ENCODE measurements at regions not wholly inside any gene's neighbourhood (a gene's known extent, or its start where the extent isn't known, plus 50 kb on each side); places are given as distances from the start of the nearest gene placed in this dataset.
"Not testable (repeated sequence)": the region's sequence is repeated elsewhere in the genome, so short reads cannot be mapped to it uniquely, and the experiment has no call there.

DNA sequence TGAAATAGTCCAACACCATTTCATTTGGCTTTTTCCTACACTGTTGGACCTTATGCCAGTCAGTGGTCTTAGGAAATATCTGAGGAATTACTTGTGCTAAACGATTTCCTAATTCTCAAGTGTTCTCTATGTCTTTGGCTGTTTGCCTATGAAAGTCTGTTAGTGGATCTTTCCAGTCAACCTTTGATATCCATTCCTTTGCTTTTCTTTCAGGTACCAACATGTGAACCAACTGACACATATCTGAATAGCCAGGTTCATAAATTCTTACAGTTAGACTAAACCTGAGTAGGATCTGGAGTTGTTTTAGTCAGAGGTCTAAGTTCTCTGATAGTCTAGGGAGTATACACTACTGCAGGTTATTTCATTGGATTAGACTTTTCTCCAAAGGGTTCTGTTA lies 343.5 kb upstream of the LRRC3B start:
- DNase-seq (ENCODE audit: low spot score) = no peak

DNA sequence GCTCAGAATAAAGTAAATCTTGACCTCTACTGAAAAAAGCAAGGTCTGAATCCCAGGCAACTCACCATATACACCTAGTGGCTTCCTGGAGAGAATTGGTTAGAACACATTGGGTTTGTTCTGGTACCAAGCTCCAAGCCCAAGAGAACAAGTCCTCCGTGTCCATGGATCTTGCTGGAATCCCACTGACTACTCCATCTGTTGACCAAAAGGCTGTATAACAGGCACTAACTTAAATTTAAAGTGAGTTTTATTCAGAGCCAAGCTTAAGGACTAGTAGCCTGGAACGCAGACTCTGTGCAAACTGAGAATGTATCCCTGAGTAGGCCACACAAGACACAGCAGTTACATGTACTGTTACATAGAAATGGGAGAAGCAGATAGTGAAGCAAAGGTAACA lies 342.1 kb upstream of the LRRC3B start:
- DNase-seq (ENCODE audit: low spot score) = no peak

DNA sequence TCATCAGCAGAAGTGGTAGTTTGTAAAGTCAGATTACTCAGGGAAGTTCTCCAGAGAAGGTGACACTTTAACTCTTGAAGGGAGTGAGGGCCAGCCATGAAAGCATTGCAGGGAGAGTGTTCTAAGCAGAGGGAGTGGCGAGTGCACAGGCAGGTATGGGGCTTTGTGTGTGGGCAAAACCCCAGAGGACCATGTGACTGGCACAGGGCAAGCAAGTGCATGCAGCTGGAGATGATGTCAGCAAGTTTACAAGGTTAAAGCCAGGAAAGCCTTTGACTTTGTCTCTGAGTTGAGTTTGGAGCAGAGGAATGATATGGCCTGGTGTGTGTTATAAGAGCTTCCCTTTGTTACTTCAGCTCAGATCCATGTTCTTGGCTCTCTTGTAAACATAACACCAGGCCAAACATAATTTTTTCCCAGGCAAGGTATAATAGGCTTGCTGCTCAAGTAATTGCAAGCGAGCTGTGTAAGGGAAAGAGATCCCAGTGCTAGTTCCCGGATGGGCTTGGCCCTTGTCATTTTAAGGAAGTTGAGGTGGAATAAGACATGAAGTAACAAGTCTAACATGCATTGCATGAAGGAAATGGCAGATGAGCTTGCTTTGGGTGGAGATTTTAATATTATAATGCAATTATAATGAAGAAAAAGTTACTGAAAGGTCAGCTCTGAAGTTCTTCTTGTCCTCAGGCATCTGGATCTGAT lies 341.1 kb upstream of the LRRC3B start:
- DNase-seq (ENCODE audit: low spot score) = no peak

DNA sequence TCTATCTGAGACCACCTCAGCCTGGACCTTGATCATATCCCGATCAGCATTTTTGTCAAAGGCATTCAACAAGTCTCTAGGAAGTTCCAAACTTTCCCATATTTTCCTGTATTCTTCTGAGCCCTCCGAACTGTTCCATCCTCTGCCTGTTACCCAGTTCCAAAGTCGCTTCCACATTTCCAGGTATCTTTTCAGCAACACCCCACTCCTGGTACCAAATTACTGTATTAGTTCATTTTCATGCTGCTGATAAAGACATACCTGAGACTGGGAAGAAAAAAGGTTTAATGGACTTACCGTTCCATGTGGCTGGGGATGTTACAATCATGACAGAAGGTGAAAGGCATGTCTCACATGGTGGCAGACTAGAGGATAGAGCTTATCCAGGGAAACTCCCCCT lies 338.1 kb upstream of the LRRC3B start:
- not testable (repeated sequence) for DNase-seq (ENCODE audit: low spot score)

DNA sequence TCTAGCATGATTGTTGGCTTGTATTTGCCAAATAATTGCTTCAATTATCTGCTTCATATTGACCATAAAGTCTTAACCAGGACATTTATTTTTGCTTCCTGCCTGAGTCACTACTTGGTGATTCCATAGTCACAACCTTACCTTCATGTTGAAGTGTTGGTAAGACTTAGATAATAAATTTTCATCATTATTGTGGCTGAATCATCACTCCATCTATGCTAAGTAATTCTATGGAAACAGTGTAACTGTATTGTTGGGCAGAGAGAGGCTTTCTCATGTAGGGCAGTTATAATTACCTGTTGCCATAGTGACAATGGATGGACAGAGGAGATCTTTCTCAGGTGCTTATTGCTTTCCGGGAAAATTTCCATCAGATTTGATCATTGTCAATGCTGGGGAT lies 330.7 kb upstream of the LRRC3B start:
- DNase-seq (ENCODE audit: low spot score) = no peak

DNA sequence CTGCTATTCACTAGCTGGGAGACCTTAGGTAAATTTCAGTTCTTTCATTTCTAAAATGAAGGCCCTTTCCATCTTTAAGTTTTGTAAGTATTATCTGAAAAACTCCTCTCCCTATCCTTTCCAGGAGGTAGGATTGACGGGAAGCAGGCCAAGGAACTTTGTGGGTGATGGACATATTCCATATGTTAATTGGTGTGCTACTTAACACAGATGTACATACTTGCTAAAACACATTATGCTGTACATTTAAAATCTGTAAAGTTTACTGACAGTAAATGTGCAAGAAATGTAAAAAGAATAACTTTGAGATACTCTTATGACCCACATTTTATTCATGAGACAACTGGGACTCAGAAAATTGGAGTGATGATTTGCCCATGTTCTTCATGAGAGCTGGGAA lies 329.8 kb upstream of the LRRC3B start:
- DNase-seq (ENCODE audit: low spot score) = no peak

DNA sequence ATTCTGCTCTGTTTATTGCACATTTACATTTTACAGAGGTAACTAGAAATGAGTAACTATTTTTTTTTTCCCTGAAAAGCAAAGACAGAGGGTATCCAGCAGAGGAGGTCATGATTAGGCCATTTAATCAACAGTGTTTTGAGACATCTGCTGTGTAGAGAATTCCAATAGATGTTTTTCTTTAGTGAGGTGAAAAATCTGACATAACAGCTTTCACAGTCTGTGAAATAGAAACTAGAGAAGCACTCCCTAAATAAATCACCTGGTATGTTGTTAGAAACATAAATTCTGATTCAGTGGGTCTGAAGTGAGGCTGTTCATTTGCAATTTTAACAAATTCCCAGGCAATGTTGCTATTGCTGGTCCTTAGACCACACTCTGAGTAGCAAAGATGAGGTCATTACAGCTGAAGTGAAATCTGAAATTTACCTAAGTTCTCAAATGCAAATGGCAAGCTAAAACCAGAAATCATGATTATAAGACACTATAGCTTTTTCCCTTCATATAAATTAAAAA lies 329.2 kb upstream of the LRRC3B start:
- DNase-seq (ENCODE audit: low spot score) = no peak

DNA sequence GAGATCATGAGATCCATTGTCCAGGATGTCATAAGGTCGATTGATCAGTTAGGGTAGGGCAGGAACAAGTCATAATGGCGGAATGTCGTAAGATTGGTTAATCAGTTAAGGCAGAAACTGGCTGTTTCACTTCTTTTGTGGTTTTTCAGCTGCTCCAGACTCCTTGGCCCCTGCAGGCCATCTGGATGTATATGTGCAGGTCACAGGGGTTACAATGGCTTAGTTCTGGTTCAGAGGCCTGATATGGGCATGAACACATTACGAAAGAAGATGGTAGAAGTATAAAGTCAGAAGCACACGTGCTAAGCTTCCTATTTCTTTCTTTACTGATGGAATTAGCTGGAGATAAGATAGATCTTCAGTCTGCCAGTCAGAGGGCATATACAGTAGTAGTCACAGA lies 315.4 kb upstream of the LRRC3B start:
- no peak for DNase-seq (ENCODE audit: low spot score)

DNA sequence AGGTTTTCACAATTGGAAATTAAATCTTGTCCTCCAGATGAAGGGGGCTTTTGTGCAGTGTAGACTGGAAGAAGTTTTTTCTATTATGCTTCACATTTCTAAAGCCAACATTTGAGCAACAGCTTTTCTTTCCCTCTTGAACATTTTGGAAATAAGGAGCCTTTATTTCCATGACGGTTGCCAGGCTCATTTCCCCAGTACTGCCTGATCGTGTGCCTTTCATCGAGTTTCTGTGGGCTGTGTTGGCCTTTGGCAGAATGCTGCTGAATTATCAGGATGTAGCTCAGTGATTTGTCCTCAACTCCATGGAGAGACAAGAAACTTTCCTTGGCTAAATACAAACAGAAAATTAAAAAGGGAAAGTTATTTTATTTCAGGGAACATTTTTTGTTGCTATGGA lies 314.8 kb upstream of the LRRC3B start:
- DNase-seq (ENCODE audit: low spot score) = no peak

DNA sequence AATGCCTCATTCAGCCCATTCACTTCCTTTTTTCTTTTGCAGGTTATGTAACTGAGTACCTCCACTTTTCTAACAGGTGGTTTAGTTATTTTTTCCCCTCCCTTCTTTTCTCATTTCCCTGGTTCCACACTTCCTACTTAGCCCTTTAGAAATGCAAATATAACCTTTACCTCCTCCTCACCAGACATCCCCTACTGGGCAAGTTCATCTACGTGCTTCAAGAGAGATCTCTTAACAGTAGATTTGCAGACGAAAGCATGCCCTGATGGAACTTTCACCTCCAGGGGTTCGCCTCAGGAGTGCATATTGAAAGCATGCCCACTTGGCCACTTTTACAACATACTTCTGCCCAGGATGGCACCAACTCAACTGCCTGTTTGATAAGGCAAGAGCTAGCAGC lies 314.1 kb upstream of the LRRC3B start:
- DNase-seq (ENCODE audit: low spot score) = no peak

DNA sequence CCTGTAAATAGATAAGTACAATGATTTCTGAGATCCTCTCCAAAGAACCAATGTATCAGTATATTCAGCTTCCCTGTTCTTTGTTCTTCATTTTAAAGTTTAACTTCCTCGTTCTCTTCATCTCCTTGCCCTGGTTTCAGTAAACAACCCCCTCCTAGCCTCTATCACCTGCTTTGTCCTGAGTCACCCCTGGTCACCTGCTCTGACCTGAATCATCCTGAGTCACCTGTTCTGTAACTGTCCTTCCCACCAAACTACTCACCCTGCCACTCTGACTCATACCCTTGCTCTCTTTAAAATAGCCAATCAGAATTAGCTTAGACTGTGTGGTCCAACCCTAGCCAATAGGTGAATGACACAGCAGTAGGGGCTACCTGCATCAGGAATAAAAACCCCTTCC lies 313.0 kb upstream of the LRRC3B start:
- DNase-seq (ENCODE audit: low spot score) = not testable (repeated sequence)

DNA sequence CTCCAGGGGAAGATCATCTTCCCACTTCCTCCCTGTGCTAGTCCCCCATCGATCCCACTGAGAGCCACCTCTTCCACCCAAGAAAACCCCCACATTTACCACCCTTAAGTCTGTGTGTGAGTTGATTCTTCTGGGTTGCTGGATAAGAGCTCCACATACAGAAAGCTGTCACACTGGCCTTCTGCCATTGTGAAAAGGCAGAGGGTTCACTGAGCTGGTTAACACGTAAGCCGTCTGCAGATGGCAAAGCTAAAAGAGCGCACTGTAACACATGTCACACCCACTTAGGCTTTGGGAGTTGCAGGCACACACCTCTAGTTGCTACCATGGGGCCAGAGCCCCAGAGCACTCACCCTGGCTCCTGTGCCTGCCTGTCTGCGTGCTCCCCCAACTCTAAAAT lies 309.8 kb upstream of the LRRC3B start:
- peak; percentile 79 for DNase-seq (ENCODE audit: low spot score)

DNA sequence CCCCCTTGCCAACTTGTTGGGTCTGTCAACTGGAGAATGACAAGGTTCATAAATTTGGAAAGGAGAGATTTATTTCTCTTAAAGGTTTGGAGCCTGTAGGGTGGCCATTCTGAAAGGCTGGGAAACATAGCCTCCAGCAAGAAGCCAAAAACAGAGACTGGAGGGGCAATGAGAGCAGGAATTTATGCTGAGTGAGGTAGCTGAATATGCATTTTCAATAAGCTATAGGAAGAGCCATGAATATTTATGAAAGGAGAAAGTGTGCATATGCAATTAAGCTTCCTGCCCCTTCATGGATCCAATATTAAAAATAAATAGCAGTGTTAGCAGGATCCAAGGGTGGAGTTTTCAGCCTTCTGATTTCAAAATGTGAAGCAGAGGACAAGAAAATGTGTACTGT lies 306.1 kb upstream of the LRRC3B start:
- DNase-seq (ENCODE audit: low spot score) = no peak

DNA sequence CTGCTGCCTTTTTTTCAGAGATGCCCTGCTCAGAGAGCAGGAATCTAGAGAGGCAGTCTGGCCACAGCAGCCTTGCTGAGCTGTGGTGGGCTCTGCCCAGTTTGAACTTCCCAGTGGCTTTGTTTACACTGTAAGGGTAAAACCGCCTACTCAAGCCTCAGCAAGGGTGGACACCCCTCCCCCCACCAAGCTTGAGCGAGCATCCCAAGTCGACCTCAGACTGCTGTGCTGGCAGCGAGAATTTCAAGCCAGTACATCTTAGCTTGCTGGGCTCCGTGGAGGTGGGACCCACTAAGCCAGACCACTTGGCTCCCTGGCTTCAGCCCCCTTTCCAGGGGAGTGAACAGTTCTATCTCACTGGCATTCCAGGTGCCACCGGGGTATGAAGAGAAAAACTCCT lies 298.8 kb upstream of the LRRC3B start:
- DNase-seq (ENCODE audit: low spot score) = not testable (repeated sequence)

DNA sequence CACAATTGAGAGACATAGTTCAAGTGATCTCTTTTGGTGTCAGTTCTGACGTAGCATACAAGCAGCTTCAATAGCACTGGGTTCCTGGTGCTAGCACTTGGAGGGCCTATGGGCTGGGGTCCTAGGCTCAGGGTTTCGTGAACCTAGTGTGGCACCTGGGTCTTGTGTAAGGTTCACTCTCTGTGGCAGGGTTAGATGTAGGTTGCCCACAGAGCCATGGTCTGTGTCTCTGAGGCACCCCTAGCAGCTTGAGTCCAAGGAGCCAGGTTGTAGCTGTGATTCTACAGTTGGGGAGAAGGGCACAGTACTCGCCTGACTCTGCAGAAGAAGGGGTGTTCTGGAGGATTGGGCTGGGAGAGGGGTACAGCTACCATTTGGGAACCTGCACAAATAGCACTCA lies 282.6 kb upstream of the LRRC3B start:
- no peak for DNase-seq (ENCODE audit: low spot score)

DNA sequence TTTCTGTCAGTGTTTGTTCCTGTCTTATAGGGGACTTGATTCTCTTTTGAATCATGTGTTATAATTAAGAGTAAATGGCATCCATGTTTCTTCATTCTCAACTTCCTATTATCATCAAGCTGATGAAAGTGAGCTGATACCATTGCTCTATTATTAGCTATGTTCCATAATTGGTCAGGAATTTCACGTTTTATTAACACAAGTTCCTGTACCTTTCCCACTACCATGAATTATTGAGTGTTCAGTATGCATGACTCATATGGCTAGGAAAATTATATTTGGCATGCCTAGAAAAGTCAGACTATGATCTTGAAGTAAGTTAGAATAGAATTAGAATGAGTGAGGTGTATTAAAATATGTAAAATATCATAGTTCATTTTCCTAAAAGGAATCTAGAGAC lies 278.9 kb upstream of the LRRC3B start:
- DNase-seq (ENCODE audit: low spot score) = no peak

DNA sequence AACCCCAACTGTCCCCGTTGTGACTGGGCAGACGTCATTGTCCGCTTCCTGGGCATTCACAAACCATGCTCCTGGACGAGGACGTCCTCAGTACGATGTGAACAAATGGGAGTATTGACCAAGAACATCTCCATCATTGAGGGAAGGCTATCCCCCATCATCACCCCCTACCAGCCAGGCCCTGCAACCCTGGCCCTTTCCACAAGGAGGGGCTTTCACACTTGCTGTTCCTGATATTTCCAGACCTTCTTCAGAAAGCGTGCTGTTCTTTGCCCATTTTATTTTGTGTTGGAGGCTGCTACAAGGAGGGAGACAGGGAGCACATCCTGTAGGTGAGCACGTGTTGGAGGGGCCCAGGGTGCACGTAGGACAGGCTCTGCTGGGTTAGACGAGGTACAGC lies 277.0 kb upstream of the LRRC3B start:
- no peak for DNase-seq (ENCODE audit: low spot score)

DNA sequence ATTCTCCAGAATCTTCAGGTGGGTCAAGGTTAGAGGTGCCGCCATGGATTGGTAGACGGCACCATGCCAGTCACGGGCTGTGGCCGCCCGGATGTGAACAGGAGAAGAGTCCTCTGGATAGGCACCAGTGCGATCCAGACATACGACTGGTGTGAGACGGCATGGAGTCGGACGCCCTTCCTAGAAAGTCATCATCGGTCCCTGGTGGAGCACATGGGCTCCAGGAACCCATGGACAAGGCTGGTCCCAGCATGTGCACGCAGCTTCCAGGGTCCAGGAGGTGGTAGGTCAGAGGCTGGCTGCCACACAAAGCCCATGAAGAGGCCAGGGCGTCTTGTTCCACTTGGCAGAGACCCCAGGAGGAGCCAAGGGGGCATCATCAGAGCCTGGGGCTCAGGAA lies 276.1 kb upstream of the LRRC3B start:
- no peak for DNase-seq (ENCODE audit: low spot score)

DNA sequence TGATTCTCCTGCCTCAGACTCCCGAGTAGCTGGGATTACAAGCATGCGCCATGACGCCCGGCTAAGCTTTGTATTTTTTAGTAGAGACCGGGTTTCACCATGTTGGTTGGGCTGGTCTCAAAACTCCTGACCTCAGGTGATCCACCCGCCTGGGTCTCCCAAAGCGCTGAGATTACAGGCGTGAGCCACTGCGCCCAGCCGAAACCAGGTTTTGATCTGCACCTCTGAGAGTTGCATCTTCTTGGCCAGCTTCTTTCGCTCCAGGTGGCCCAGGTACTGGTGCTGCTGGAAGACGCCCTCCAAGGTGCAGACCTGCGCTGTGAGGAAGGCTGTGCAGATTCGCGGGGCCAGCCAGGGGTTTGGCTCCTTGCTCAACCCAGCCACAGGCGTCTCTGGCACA lies 275.4 kb upstream of the LRRC3B start:
- no peak for DNase-seq (ENCODE audit: low spot score)

DNA sequence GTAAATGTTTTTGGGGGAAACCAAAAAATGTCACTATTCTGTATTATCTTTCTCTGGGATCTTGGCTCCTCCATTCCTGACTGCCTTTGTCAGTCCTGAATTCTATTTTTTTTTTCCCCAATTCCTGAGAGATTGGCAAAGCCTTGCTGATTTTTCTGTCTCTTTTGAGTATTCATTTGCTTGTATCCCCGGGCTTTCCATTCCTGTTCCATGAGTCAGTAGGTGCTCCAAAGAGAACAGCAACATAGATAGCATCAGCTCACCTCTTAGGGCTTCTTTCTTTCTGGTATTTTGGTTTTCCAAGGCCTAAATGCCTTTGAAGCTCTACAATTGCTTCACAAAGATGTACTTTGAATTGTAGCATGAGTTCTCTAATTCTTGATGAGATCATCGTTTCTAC lies 271.7 kb upstream of the LRRC3B start:
- no peak for DNase-seq (ENCODE audit: low spot score)

DNA sequence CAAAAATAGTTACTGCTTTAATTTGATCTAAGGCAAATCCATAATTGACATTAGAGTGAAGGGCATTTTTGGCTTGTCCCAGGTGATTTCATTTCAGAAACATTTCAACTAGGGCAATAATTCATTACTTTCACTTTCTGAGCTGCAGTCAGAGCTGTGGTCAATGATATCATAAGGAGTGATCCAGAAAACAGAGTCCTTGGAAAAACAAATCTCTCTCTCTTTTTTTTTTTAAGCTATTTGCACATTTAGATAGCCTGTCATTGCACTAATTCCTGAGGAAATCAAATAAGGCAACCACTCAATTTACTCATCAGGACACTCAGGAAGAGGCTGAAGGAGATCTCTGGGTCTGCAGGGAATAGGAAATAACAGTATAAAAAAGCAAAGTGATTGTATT lies 269.5 kb upstream of the LRRC3B start:
- no peak for DNase-seq (ENCODE audit: low spot score)

DNA sequence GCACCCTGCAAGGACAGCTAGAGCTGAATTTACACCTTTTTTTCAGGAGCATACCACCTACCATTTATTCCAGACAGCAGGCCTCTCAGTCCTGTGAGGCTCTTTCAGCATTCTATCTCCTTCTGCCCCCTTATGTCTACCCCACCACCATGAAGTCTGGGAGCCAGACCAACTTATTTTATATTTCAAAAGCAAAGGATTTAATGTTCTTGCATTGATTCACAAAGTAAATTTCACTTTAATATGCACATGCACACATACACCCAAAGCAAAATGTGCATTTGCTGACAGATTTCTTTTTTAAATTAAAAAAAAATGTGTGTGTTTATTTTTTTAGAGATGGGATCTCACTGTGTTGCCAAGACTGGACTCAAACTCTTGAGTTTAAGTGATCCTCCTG lies 264.2 kb upstream of the LRRC3B start:
- no peak for DNase-seq (ENCODE audit: low spot score)

DNA sequence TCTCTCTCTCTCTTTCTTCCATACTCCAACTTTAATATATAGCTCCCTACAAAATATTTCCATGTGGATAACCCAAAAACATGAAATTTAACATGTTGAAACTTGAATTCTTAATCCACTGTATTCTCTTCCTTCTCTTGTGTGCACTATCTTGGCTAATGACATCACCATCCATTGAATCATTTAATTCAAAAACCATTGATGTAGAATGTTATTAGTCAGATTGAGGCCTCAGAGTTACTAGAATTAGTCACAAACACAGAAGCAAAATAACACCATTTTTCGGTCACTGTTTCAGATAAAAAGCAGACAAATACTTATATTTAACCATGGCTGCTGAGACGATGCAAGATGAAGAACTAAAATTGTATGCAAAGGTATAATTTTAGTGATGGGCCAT lies 256.9 kb upstream of the LRRC3B start:
- DNase-seq (ENCODE audit: low spot score) = no peak

DNA sequence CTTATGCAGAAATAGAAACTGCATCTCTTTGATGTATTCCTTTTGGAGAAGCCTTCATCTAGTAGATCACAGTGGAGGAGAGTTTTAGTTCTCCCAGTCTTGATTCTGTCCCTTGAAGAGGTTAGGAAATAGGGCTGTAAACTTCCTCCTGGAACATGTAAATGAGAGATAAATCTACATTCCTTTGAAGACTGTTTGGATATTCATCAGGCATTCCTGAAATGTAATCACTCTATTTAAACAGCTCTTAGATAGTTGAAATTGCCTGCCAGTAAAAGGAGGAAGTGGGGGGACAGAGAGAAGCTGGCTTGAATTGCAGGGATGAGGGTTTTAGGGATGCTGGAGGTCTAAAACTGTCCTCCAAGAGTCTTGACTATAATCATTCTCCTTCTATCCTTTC lies 254.3 kb upstream of the LRRC3B start:
- DNase-seq (ENCODE audit: low spot score) = no peak

DNA sequence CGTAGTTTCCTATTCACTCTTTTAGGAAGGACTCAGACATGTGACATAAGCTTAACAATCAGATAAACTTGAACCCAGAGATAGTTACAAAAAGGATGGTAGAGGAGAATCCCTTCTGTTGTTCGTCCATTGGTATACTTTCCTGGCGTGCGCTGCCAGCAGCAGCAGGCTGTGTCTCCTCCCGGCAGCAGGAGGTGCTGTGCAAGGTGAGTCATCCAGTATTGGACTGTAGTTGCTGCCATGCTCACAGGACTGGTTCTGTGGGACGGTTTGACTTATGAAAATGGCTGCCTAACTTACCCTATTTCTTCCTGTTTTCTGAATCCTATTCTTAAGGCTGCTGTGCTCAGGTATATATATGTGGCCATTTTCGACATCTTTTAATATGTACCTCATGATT lies 253.4 kb upstream of the LRRC3B start:
- no peak for DNase-seq (ENCODE audit: low spot score)

Data from cerebellar cortex (tissue), 1 donor.